GM18858 (cell line): ENCODE measurements at regions not wholly inside any gene's neighbourhood (a gene's known extent, or its start where the extent isn't known, plus 50 kb on each side); places are given as distances from the start of the nearest gene placed in this dataset.

Experiments
- ATAC-seq: cut with Tn5 transposase; IDR thresholded peaks from one replicate; pipeline ENCODE4 v1.9.1; 2021; ENCODE audit not compliant: unreplicated experiment

DNA sequence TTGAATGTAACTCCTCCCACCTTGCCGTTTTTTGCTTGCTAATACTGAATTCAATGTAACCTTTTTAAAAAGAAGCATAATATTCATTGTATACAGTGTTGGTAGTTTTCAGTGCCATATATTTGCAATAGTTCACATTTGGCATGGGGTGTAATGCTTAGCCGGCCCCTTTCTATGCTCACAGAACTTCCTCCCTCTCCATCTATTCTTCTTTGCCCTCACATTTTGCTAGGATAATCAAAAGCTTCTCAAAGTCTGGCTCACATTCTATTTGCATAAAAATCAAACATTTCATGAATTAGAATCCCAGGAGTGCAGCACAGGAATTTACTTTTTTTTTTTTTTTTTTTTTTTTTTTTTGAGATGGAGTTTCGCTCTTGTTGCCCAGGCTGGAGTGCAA lies 226.3 kb upstream of the MPDZ start:
- ATAC-seq: no peak

GRCh38 chr9:13503599-13503998 lies 224.1 kb upstream of the MPDZ start:
- no peak for ATAC-seq

- ATAC-seq: no peak
Measured at GRCh38 chr9:13502484-13502883, 223.0 kb upstream of the MPDZ start.

- ATAC-seq: no peak
Measured at GRCh38 chr9:13501018-13501417, 221.5 kb upstream of the MPDZ start.

DNA sequence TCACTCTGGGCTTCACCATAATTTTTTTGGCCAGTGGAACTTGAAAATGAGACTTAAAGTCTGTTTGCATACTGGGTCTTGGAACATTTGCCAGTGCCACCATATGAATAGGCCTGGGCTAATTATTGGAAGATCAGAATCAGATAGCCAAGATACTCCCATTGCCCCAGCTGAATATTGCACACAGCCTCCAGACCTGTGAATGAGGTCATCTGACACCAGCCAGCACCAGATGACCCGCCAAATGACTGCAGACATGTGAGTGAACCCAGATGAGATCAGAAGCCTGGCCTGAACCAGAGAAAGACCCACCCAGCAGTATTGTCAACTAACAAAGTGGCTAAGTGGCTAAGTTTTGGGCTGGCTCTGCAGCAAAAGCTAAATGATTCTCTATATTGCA lies 220.5 kb upstream of the MPDZ start:
- ATAC-seq: no peak

GRCh38 chr9:13493697-13494096 lies 214.2 kb upstream of the MPDZ start:
- no peak for ATAC-seq

DNA sequence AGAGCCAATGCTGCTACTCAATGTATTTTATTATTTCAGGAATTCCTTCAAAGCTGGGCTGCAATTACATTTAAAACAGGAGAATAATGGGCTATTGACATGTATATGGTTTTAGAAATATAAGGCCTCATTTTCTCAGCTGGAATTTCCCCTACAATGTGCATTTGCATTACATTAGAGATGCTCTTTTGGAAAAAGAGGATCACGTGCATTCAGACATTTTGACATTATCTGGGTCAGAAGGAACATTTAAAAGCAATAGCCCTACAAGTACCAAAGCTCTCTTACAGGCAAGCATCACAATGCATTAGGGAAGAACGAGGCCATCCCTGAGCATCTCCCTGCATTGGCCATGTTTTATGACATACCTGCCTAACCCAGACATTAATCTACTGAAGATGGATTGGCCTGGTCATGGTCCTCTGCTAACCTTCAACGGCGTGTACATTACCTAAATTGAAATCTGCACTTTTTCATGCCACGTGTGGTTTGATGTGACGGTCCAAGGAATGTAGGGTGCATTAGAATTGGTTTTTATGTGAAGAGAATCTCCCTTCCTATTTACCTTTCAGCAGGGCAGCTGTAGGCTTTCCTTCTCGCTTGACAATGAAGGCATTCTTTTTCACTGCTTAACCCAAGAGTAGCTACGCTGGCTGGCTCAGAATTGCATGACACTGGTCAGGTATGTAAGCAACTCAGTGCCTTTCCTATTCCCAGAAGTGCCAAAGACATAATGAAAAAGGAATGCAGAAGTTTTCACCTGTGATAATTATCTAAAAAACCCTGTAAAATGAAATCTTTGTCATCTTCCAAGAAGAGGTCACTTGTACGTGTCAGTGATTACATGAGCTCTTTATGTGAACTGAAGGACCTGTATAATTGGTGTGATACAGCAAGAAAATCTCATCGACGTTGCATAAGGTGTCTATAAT lies 212.3 kb upstream of the MPDZ start:
- no peak for ATAC-seq

- ATAC-seq: no peak
Measured at GRCh38 chr9:13491138-13491492, 211.6 kb upstream of the MPDZ start.

DNA sequence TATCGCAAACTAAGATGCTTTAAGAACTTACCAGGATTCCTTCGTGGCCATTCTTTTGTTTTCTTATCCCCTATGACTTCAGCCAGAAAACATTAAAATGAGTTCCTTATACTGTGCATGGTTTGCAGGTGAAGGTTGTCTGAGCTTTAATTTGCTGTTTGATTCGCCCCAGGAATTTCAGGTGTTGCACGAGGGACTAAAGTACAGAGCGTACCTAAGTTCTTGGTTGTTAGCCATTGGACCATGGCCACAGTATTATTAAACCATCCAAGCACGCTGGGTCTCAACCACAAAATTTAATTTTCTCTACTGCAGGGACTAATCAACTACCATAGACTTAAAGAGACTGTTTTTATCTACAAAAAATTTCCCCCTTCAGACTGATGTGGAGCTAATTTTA lies 208.4 kb upstream of the MPDZ start:
- no peak for ATAC-seq

- ATAC-seq: no peak
Measured at GRCh38 chr9:13487498-13487897, 208.0 kb upstream of the MPDZ start.

DNA sequence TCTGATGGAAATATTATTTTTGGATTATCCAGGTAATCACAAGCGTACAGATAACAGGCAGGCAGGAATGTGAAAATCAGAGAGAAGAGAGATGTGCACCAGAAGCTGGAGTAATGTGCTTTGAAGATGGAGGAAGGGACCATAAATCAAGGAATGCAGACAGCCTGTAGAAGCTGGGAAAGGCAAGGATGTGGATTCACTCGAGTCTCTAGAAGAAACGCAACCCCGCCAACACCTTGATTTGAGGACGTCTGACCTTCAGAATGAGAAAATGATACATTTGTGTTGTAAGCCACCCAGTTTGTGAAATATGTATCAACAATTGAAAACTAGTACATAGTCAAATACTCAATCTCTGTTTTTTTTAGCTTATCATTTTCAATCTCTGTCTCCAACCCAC lies 207.6 kb upstream of the MPDZ start:
- no peak for ATAC-seq

GRCh38 chr9:13485068-13485596 lies 205.6 kb upstream of the MPDZ start:
- ATAC-seq: no peak

DNA sequence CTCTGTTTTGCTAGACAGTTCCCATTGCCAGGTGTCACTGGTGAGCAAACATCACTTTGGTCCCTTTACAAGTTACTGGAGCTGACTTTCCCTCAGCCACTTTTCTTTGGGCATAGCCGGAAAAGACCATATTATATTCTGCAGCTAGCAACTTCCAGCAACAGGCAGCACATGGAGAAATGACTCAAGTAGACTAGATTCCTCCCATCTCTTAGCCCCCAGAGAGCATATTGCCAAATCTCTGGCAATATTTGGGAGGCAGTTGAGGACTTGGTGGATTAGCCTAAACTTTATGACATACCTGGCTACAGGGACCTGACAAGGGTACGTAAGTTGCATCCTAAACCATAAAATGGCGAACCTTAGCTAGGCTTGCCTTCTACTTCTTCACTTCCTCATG lies 204.7 kb upstream of the MPDZ start:
- no peak for ATAC-seq

GRCh38 chr9:13481274-13481673 lies 201.8 kb upstream of the MPDZ start:
- no peak for ATAC-seq

DNA sequence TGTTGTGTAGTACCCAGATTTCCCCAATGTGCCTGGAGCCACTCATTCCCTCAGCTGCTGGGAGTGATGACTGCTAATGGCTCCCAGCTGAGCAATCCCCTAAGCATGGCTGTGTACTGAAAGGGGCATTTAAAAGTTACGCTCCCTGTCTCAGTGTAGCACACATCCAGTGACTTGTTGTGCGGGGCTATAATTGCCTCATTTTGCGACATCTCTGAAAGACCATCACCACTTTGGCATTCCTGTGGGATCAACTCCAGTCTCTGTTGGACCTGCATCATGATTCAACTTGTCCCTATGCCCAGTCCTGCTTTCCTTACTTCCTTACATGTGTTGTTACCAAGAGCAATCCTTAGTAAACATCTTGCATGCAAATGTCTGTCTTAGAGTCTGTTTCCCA lies 201.2 kb upstream of the MPDZ start:
- ATAC-seq: no peak

- ATAC-seq: no peak
Measured at GRCh38 chr9:13479096-13479495, 199.6 kb upstream of the MPDZ start.

GRCh38 chr9:13478639-13479038 lies 199.1 kb upstream of the MPDZ start:
- ATAC-seq: no peak

GRCh38 chr9:13478160-13478559 lies 198.7 kb upstream of the MPDZ start:
- ATAC-seq: no peak

- ATAC-seq: no peak
Measured at GRCh38 chr9:13470836-13471235, 191.3 kb upstream of the MPDZ start.

- no peak for ATAC-seq
Measured at GRCh38 chr9:13467157-13467556, 187.7 kb upstream of the MPDZ start.

DNA sequence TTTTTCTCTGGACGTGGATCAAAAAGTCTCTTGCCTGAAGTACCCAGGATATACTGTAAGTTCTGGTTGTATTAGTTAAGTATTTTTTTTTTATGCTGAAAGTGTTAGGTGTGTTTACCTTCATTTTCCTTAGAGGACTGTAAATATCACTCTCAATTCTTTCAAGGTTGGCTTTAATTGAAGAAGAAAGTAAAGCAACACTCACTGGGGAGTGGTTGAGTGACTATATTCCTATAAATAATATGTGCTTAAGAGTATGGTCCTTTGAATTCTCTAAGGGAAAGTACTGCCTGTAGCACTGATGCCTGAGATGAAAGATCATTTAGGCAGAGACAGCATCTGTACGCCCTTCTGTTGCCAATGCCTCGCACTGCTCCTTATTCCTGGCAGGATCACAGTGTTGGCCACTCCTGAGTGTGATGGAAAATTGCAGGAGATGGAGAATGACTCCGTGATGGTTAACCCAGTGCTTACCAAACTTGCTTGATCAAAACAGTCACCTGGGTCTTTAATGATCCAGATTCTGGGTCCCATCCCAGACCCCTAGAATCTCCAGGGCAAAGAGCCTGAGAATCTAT lies 182.0 kb upstream of the MPDZ start:
- no peak for ATAC-seq

GRCh38 chr9:13459071-13459470 lies 179.6 kb upstream of the MPDZ start:
- no peak for ATAC-seq
